ENCODE measurements at regions not wholly inside any gene's neighbourhood (a gene's known extent, or its start where the extent isn't known, plus 50 kb on each side); places are given as distances from the start of the nearest gene placed in this dataset.

DNA sequence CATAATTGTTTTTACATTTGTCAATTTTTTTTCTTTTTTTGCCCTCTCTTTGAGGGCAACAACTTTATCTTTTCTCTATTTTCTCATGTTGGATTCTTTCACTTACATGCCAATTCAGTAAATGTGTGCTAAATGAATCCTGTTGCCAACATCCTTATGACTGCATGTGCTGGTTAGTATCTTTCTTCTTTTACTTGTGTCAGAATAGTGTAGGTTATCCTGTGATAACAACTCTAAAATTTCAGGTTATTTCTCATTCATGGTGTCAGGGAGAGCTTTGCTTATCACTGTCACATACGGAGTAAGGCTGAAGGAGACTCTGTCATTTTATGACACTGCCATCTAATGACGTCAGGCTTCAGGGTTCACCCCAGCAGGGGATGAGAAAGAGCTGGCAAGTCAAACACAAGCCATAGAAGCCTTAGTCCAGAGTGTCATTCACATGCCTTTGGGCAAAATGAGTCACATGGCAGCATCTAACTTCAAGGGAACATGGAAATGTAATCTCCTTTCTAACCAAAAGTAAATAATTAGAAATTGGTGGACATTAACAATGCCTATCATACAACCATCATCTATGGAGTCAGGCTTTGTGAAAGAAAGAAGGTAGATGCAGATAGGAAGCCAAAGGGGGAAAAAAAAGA lies 242.5 kb upstream of the ATP2B1 start:
- no peak for TF ChIP-seq POLR2A (IDR thresholded peaks at IDR 0.05)
- TF ChIP-seq, protein P1, sequence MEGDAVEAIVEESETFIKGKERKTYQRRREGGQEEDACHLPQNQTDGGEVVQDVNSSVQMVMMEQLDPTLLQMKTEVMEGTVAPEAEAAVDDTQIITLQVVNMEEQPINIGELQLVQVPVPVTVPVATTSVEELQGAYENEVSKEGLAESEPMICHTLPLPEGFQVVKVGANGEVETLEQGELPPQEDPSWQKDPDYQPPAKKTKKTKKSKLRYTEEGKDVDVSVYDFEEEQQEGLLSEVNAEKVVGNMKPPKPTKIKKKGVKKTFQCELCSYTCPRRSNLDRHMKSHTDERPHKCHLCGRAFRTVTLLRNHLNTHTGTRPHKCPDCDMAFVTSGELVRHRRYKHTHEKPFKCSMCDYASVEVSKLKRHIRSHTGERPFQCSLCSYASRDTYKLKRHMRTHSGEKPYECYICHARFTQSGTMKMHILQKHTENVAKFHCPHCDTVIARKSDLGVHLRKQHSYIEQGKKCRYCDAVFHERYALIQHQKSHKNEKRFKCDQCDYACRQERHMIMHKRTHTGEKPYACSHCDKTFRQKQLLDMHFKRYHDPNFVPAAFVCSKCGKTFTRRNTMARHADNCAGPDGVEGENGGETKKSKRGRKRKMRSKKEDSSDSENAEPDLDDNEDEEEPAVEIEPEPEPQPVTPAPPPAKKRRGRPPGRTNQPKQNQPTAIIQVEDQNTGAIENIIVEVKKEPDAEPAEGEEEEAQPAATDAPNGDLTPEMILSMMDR (IDR thresholded peaks at IDR 0.05), result no peak

Measured in heart left ventricle (tissue), 13 donors.